Activated CD4-positive, alpha-beta T cell treated with anti-CD3 and anti-CD28 coated beads, Interleukin-2, Interleukin-6, amounts not matched to agents 100 ng/mL and 50 ng/mL, durations not matched to agents 16 hours and 8 hours (primary cell): ENCODE measurements at regions not wholly inside any gene's neighbourhood (a gene's known extent, or its start where the extent isn't known, plus 50 kb on each side); places are given as distances from the start of the nearest gene placed in this dataset.

Experiments
- DNase-seq: peaks from one replicate; pipeline ENCODE4 v3.0.0-alpha.2; 2020

GRCh38 chr21:30986965-30987364 lies 51.3 kb downstream of the KRTAP19-8 start:
- no peak for DNase-seq

DNA sequence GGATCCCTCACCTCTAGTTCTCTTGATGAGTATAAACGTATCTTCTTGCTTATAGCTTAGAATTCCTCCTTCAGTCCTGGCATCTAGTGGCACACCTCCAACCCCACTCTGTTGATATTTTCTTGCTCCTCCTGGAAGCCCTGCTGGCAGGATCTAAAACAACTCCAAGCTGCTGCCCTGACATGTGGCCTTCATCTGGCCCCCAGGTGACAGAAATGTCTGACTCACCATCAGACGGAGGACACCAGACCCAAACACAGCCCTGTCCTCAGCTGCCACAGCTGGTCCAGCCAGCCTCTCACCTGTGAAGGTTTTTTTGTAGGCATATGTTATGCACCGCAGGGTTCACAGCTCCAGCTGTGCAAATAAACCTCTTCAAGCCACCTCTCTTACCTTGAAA lies 53.4 kb downstream of the KRTAP19-8 start:
- no peak for DNase-seq

- DNase-seq, result no peak
Observed at GRCh38 chr21:30981403-30981802, 56.9 kb downstream of the KRTAP19-8 start.

GRCh38 chr21:30979054-30979453 lies 59.2 kb downstream of the KRTAP19-8 start:
- DNase-seq, result peak; percentile 11

GRCh38 chr21:30964283-30964682 lies 74.0 kb downstream of the KRTAP19-8 start:
- no peak for DNase-seq

GRCh38 chr21:30963502-30963901 lies 74.8 kb downstream of the KRTAP19-8 start:
- no peak for DNase-seq

- no peak for DNase-seq
Observed at GRCh38 chr21:30962013-30962412, 76.3 kb downstream of the KRTAP19-8 start.

- DNase-seq, result no peak
Observed at GRCh38 chr21:30958741-30959140, 77.4 kb upstream of the KRTAP11-1 start.

GRCh38 chr21:30957010-30957409 lies 75.6 kb upstream of the KRTAP11-1 start:
- DNase-seq, result no peak

DNA sequence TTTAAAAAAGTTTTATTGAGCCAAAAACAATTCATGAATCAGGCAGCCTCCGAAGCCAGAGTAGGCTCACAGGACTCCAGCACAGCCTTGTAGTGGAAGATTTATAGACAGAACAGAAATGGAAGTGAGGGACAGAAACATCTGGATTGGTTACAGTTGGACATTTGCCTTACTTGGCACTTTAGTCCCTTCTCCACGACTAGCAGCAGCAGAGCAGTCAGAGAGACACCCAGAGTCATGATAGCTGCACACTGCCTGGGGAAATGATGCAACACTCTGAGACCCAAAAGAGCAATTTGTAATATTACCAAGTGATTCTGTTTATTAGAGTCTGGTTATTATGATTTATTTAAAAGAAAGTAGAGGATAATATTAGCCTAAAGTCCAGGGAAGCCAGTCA lies 72.2 kb upstream of the KRTAP11-1 start:
- no peak for DNase-seq

DNA sequence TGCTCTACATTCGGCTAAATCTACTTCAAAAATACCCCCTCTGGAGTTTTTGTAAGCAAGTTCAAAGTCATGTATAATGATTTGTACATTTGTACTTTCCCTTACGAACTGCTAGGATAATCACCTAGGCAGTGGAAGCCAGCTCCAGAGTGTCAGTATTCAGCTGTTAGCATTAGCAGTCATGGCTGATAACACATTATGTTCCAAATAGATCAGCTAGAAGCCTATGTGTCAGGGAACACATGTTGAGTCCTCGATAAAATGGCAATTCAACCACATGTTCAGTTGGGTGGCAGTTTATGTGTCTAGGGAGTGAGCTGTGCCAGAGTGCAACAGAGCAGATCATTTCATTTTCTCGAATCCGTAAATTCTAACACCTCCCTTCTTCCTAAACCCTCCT lies 65.8 kb upstream of the KRTAP11-1 start:
- DNase-seq, result no peak

GRCh38 chr21:30943920-30944319 lies 62.5 kb upstream of the KRTAP11-1 start:
- no peak for DNase-seq

- no peak for DNase-seq
Observed at GRCh38 chr21:30943243-30943642, 61.9 kb upstream of the KRTAP11-1 start.

DNA sequence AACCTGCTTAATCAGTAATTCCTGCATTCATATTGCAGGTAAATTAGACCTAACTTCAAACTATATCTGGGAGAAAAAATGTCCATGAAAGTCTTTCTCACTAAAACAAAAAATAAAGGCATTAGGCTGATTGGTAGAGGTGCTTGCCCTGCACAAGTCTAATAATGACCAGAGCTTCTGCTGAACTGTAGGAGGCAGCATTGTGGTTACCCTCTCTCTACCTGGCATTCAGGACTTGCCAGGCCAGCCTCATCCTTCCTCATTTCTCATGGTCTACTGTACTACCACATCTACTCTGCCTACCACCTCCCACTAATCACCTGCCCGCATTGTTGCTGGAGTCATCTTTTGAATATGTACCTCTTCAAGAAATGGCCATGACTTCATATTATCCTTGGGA lies 60.8 kb upstream of the KRTAP11-1 start:
- no peak for DNase-seq

DNA sequence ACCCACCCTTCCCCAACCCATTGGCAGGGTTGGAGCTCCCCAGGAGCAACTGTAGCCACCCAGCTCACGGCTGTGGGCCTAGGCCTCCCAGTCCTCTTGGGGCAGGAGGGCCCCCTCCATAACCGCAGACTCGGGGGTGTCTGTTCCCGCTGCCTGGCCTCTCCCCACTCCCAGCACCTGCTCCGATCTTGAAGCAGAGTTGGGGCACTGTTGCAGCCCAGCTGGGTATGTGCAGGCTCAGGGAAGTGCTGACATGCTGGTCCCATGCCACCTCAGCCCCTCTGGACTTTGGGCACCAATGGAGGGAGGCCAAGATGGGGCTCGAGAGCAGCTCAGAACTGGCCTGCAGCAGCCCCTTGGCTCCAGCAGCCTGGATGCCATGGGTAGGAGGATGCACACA lies 54.8 kb upstream of the KRTAP11-1 start:
- DNase-seq, result no peak

DNA sequence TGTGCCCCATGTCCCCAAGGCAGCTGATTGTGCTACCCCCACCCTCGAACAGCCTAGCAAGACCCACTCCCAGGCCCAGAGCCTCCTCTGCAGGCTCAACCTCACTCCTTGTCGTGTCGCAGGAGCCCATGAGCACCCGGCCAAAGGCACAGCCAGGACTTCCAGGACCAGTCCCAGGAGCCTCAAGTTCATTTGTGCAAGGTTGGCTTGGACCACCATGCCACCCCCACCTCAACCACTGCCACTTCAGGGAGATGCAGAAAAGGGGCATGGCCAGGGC lies 54.4 kb upstream of the KRTAP11-1 start:
- DNase-seq, result no peak

DNA sequence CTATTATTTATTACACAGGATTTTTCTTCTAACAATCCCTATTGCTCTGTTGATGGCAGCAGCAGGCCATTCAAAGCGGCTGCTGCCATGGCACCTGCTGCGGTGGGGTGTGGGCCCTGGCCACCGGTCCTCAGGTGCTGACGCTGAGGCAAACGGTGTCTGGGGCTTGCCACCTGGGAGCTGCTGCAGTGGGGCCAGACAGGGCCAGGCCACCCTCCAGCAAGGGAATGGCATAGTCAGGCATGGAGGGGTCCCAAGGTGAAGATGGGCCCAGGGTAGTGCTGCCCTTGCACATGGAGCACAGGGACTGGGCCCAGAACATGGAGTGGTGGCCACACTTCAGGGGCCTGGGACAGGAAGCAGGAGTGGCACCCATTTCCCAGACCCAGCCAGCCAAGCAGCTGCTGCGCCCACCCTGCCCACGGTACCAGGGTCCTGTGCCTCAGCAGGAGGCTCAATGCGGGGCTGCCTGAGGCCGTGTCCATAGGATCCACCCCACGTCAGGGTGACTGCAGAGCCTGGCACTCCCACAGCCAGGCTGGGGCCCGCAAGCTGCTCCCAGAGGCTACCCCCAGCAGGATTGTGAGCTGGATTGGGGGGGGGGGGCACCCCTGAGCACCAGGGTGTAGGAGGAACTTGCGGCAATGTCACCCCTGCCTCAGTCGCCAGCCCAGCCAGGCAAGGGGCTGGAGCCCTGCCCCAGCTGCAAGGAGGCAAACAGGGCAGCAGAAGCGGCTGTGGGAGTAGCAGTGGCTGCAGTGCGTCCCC lies 53.9 kb upstream of the KRTAP11-1 start:
- no peak for DNase-seq

DNA sequence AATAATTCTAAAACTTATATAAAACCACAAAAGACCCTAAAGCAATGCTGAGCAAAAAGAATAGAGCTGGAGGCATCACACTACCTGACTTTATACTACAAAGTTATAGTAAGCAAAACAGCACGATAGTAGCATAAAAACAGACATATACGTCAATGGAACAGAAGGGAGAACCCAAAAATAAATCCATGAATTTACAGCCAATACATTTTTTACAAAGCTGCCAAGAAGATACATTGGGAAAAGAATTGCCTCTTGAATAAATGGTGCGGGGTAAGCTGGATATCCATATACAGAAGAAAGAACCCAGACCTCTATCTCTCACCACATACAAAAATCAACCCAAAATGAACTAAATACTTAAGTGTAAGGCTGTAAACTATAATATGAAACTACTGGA lies 51.3 kb upstream of the KRTAP11-1 start:
- no peak for DNase-seq
